Left lung (tissue), 4 donors: ENCODE measurements at regions not wholly inside any gene's neighbourhood (a gene's known extent, or its start where the extent isn't known, plus 50 kb on each side); places are given as distances from the start of the nearest gene placed in this dataset.

Source experiments
- ATAC-seq: fragments of 200-7000 bp; cut with Tn5 transposase; one replicate; pipeline ENCODE4 v1.9.1; 2020; ENCODE audit warnings: moderate library complexity
- DNase-seq, 4 donors: peaks; one replicate each; pipeline ENCODE4 v3.0.0-alpha.2; 2013 to 2020
- H3K27ac ChIP-seq, 2 donors: fragments of 200-600 bp; sonication (generic) in 1 of 2; one replicate each; pipeline versions ENCODE4 v1.5.0 to v1.8.0; 2020 to 2021
- H3K27me3 ChIP-seq, 2 donors: fragments of 200-600 bp; sonication (generic) in 1 of 2; one replicate each; pipeline versions ENCODE4 v1.5.0 to v1.8.0; 2020 to 2021
- H3K36me3 ChIP-seq, 2 donors: fragments of 200-600 bp; sonication (generic) in 1 of 2; one replicate each; pipeline versions ENCODE4 v1.5.0 to v1.8.0; 2020 to 2021
- H3K4me1 ChIP-seq, 2 donors: fragments of 200-600 bp; one replicate each; pipeline ENCODE4 v1.8.0; 2021
- H3K4me3 ChIP-seq, 2 donors: fragments of 200-600 bp; sonication (generic) in 1 of 2; one replicate each; pipeline versions ENCODE4 v1.5.0 to v1.8.0; 2020 to 2021; ENCODE audit warnings: mild to moderate bottlenecking in 1 of 2
- H3K9me3 ChIP-seq, 2 donors: fragments of 200-600 bp; sonication (generic) in 1 of 2; one replicate each; pipeline versions ENCODE4 v1.5.0 to v1.8.0; 2020 to 2021
- intact Hi-C, 2 donors: fragments of 100-400 bp; cut with DNase I; formaldehyde crosslinking; loops; one replicate each; pipeline versions ENCODE4 v1.11.2 to v1.14.2; 2022
- TF ChIP-seq, protein P1 (sequence below), 2 donors: fragments of 200-600 bp; sonication (generic) in 1 of 2; IDR thresholded peaks; one replicate each; pipeline versions ENCODE4 v1.5.0 to v1.8.0; 2021; ENCODE audit warnings: antibody characterized with exemption in 2 of 2
- donor health status: DM: no; HTN: yes; CAD: no.
- donor health status: DM: no; HTN: no; CAD: no.

DNA sequence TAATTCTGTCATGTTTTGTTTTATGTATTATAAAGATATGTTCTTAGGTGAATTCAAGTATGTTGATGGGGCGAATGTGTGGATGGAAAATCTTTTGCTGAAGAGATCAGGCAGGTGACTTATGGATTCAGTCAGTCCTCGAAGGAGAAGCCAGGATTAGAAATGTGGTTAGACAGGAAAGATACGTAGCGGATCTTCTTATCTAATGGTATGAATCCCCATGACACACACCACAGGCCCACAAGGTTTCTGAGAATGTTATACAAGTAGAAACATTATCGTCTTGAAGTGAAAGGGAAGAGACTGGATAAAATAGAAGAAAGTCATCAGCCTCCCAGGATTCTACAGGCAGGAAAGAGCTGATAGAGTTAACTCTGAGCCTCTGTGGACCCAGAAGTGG lies 69.0 kb upstream of the RFXAP start:
- no peaks in the 10 kb centered on the region for H3K4me1 ChIP-seq
- DNase-seq, result no peak
- no peaks in the 10 kb centered on the region for H3K36me3 ChIP-seq
- no peaks in the 10 kb centered on the region for H3K27me3 ChIP-seq
- TF ChIP-seq, protein P1, sequence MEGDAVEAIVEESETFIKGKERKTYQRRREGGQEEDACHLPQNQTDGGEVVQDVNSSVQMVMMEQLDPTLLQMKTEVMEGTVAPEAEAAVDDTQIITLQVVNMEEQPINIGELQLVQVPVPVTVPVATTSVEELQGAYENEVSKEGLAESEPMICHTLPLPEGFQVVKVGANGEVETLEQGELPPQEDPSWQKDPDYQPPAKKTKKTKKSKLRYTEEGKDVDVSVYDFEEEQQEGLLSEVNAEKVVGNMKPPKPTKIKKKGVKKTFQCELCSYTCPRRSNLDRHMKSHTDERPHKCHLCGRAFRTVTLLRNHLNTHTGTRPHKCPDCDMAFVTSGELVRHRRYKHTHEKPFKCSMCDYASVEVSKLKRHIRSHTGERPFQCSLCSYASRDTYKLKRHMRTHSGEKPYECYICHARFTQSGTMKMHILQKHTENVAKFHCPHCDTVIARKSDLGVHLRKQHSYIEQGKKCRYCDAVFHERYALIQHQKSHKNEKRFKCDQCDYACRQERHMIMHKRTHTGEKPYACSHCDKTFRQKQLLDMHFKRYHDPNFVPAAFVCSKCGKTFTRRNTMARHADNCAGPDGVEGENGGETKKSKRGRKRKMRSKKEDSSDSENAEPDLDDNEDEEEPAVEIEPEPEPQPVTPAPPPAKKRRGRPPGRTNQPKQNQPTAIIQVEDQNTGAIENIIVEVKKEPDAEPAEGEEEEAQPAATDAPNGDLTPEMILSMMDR (IDR thresholded peaks at IDR 0.05), result no peak
- intact Hi-C loops, result no loop called here
- H3K27ac ChIP-seq, result no peak overlapping the region
- no peak overlapping the region for H3K4me3 ChIP-seq
- no peak for ATAC-seq
- no peaks in the 10 kb centered on the region for H3K9me3 ChIP-seq

DNA sequence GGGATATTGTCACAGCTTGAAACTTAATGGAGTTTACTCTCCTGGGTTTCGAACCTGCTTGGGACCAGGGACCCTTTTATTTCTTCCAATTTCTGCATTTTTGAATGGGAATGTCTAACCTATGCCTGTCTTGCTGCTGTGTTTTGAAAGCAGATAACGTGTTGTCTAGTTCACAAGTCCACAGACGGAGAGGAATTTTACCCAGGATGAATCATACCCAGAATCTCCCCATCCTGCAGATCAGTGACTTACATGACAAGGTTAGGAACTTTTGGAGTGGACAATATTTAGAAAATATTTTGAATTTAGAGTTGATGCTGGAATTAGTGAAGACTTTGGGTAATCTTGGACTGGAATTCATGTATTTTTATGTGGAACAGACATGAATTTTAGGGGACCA lies 68.6 kb upstream of the RFXAP start:
- no peak for DNase-seq
- Histone ChIP-seq H3K4me3 (no peak overlapping the region), H3K36me3 (no peaks in the 10 kb centered on the region), H3K9me3 (no peaks in the 10 kb centered on the region), H3K27ac (no peak overlapping the region), H3K27me3 (no peaks in the 10 kb centered on the region), H3K4me1 (no peaks in the 10 kb centered on the region)
- intact Hi-C loops, result no loop called here
- TF ChIP-seq, protein P1 (IDR thresholded peaks at IDR 0.05), result no peak
- no peak for ATAC-seq

DNA sequence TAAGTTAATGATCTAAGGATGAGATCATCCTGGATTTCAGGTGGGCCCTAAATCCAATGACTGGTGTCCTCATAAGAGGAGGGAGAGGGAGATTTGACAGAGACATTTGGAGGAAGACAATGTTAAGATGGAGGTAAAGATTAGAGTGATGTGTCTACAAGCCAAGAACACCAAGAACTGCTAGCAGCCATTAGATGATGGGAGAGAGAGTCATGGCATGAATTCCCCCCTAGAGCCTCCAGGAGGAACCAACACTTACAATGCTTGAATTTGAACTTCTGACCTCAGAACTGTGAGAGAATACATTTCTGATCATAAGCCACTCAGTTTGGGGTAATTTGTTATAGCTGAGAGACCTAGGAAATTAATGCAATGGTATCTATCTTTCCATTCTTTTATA lies 68.1 kb upstream of the RFXAP start:
- Histone ChIP-seq H3K4me1 (no peaks in the 10 kb centered on the region), H3K4me3 (no peak overlapping the region), H3K9me3 (no peaks in the 10 kb centered on the region), H3K36me3 (no peaks in the 10 kb centered on the region), H3K27ac (no peak overlapping the region), H3K27me3 (no peaks in the 10 kb centered on the region)
- intact Hi-C loops, result no loop called here
- TF ChIP-seq, protein P1 (IDR thresholded peaks at IDR 0.05), result no peak
- DNase-seq (no peak), ATAC-seq (no peak)

DNA sequence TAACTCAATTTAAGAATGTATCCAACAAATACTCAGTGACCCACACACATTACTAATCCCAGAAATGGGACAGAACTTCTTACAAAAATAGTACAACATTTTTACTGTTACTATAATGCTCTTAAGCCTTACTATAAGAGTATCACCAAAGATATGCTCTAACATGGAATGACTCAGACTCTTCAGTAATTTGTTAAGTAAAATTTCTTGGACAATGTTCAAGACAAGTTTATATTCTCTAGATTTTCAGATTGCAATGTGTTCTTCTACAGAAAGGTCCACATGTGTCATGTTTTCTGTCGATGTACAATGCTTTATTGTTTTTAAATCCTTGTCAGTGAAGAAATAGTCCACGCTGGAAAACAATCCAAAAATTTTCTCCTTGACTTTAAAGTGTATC lies 66.3 kb upstream of the RFXAP start:
- no peaks in the 10 kb centered on the region for H3K27me3 ChIP-seq
- no peaks in the 10 kb centered on the region for H3K36me3 ChIP-seq
- no peak overlapping the region for H3K4me3 ChIP-seq
- no peaks in the 10 kb centered on the region for H3K4me1 ChIP-seq
- H3K9me3 ChIP-seq, result no peaks in the 10 kb centered on the region
- DNase-seq, result no peak
- no peak overlapping the region for H3K27ac ChIP-seq
- TF ChIP-seq, protein P1 (IDR thresholded peaks at IDR 0.05), result no peak
- intact Hi-C loops, result no loop called here
- peak; percentile 26 for ATAC-seq

DNA sequence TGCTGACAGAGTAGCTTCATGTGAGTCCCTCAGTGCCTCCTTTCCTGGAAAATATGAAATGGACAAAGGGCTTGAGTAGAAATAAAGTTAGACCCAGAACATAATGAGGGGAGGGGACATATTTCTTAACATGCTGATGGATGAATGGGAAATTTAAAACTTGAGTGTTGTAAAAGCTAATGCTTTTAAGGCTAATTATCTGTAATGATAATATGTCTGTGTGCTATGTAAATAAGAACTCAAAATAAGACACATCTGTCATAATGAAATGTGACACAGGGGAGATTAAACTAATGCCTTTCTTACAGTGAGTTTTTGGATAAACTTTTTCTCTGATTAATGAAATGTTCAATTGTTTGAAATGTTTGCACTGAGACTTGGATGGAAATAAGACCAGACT lies 65.8 kb upstream of the RFXAP start:
- no peak overlapping the region for H3K4me3 ChIP-seq
- no peak overlapping the region for H3K27ac ChIP-seq
- H3K4me1 ChIP-seq, result no peaks in the 10 kb centered on the region
- ATAC-seq, result no peak
- no peaks in the 10 kb centered on the region for H3K9me3 ChIP-seq
- TF ChIP-seq, protein P1 (IDR thresholded peaks at IDR 0.05), result no peak
- intact Hi-C loops, result no loop called here
- DNase-seq, result no peak
- no peaks in the 10 kb centered on the region for H3K27me3 ChIP-seq
- H3K36me3 ChIP-seq, result no peaks in the 10 kb centered on the region
